C4-2B (cell line): ENCODE measurements at regions not wholly inside any gene's neighbourhood (a gene's known extent, or its start where the extent isn't known, plus 50 kb on each side); places are given as distances from the start of the nearest gene placed in this dataset.

Experiments used
- CTCF ChIP-seq: fragments of 450-650 bp; conservative IDR thresholded peaks from 2 replicates; pipeline ENCODE4 v1.5.1; 2017; ENCODE audit warnings: mild to moderate bottlenecking
- ZFX ChIP-seq: fragments of 450-650 bp; IDR thresholded peaks from 2 replicates; pipeline ENCODE4 v1.6.1; 2017

GRCh38 chr6:10210052-10210451, 204.8 kb downstream of the TFAP2A start:
- TF ChIP-seq CTCF (no peak), ZFX (no peak)
